ENCODE measurements at regions not wholly inside any gene's neighbourhood (a gene's known extent, or its start where the extent isn't known, plus 50 kb on each side); places are given as distances from the start of the nearest gene placed in this dataset.

DNA sequence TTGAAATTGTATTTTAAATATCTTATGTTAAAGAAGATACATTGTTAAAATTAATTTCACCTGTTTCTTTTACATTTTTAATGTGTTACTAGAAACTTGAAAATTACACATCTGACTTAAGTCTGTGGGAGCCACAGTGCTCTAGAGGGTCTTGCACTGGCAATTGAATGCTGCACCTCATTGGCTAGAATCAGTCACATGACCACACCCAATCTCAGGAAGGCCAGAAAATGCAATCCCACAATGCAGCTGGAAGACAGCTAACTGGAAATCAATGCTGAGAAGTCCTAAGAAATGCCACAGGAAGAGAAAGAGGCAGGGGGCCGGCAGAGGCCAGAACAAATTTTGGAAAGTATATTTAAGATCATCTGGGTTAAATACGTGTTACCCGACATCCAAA is 189.2 kb upstream of the POU3F3 start:
- TF ChIP-seq POLR2A (IDR thresholded peaks at IDR 0.05) (no peak), CTCF (IDR thresholded peaks at IDR 0.05) (no peak)
- H3K36me3 ChIP-seq (replicated peaks in 1 of 2) = no peaks in the 10 kb centered on the region
- H3K27ac ChIP-seq = no peak overlapping the region
- WGBS, 4 donors = 83 to 88% (median 85%) methylated on average over 3 of the region's 3 CpGs
- H3K9me3 ChIP-seq (replicated peaks in 1 of 3) = no peaks in the 10 kb centered on the region
- intact Hi-C loops (cut with DNase I) = no loop called here
- no peaks in the 10 kb centered on the region for H3K4me1 ChIP-seq (replicated peaks in 1 of 2)
- no peak for DNase-seq
- no peaks in the 10 kb centered on the region for H3K27me3 ChIP-seq
- H3K4me3 ChIP-seq = no peak overlapping the region

DNA sequence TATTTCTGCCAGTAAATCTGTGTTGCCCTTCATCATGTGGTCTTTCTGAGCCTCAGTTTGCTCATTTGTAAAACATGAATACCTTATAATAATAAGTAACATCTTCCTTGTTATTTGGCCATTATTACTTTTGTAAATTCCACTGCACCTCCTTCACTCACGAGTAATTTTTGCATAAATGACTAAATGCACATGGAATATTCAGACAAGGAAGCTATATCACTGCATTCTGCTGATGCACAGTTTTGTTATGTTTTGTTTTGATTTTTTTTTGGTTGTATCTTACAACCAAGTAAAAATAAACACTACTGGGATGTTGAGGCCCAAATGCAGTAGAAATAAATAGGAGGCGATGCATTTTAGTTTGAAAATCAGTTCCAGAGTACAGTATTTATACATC is 185.3 kb upstream of the POU3F3 start:
- Histone ChIP-seq H3K9me3 (replicated peaks in 1 of 3) (no peaks in the 10 kb centered on the region), H3K4me3 (no peak overlapping the region), H3K27ac (no peak overlapping the region), H3K4me1 (replicated peaks in 1 of 2) (no peaks in the 10 kb centered on the region), H3K36me3 (replicated peaks in 1 of 2) (no peaks in the 10 kb centered on the region), H3K27me3 (no peaks in the 10 kb centered on the region)
- TF ChIP-seq CTCF (IDR thresholded peaks at IDR 0.05) (no peak), POLR2A (IDR thresholded peaks at IDR 0.05) (no peak)
- WGBS, 4 donors = 69 to 84% (median 78%) methylated on average over 2 of the region's 2 CpGs
- intact Hi-C loops (cut with DNase I) = no loop called here
- DNase-seq = no peak

DNA sequence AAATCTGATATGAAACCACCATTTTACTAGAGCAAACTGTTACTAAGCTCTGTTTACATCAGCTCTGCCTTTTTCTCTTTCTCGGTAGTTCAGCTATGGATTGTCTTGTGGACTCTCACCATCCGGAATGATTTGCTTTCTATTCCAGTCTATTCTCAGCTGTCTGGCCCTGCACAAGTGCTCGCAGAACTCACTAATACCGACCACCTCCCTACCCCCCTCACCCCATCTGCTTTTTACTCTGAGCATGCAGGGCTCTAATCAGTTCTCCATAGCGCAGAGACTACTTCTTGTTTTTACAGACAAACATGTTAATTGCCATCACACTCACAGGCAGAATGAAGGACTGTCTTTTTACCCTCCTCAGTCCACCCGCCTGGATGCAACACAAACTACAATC is 180.7 kb upstream of the POU3F3 start:
- no peak overlapping the region for H3K27ac ChIP-seq
- H3K27me3 ChIP-seq = no peaks in the 10 kb centered on the region
- no peak overlapping the region for H3K4me3 ChIP-seq
- TF ChIP-seq POLR2A (IDR thresholded peaks at IDR 0.05) = no peak
- no peak for TF ChIP-seq CTCF (IDR thresholded peaks at IDR 0.05)
- H3K36me3 ChIP-seq (replicated peaks in 1 of 2) = no peaks in the 10 kb centered on the region
- no peaks in the 10 kb centered on the region for H3K9me3 ChIP-seq (replicated peaks in 1 of 3)
- no peak for DNase-seq
- intact Hi-C loops (cut with DNase I) = no loop called here
- 49 to 55% (median 52%) methylated on average over 6 of the region's 6 CpGs for WGBS, 4 donors
- H3K4me1 ChIP-seq (replicated peaks in 1 of 2) = no peaks in the 10 kb centered on the region

- 65 to 70% (median 70%) methylated on average over 4 to 5 of the region's 5 CpGs for WGBS, 4 donors
- no peak overlapping the region for H3K4me3 ChIP-seq
- no peak for DNase-seq
Observed at GRCh38 chr2:104678181-104678580, 175.7 kb upstream of the POU3F3 start.

More at GRCh38 chr2:104678181-104678580, 175.7 kb upstream of the POU3F3 start:
- intact Hi-C loops (cut with DNase I) = no loop called here
- Histone ChIP-seq H3K4me1 (replicated peaks in 1 of 2) (no peaks in the 10 kb centered on the region), H3K36me3 (replicated peaks in 1 of 2) (no peaks in the 10 kb centered on the region), H3K27ac (no peak overlapping the region), H3K9me3 (replicated peaks in 1 of 3) (no peaks in the 10 kb centered on the region), H3K27me3 (no peaks in the 10 kb centered on the region)
- TF ChIP-seq POLR2A (IDR thresholded peaks at IDR 0.05) = no peak
- TF ChIP-seq CTCF (IDR thresholded peaks at IDR 0.05) = no peak
